OCI-LY7 (cell line): ENCODE measurements at regions not wholly inside any gene's neighbourhood (a gene's known extent, or its start where the extent isn't known, plus 50 kb on each side); places are given as distances from the start of the nearest gene placed in this dataset.

Source experiments
- EZH2phosphoT487 ChIP-seq: fragments of 200-600 bp; sonication (generic); IDR thresholded peaks from 2 replicates; pipeline ENCODE4 v1.6.1; 2018; ENCODE audit warnings: low read depth, borderline replicate concordance, mild to moderate bottlenecking, mixed run types, antibody characterized with exemption, low read length, moderate library complexity, mixed read lengths
- TF ChIP-seq, protein P1 (sequence below): fragments of 200-600 bp; sonication (generic); conservative IDR thresholded peaks from 2 replicates; pipeline ENCODE4 v1.5.1; 2014; ENCODE audit warnings: mild to moderate bottlenecking, antibody characterized with exemption, low read length, moderate library complexity, mixed read lengths

DNA sequence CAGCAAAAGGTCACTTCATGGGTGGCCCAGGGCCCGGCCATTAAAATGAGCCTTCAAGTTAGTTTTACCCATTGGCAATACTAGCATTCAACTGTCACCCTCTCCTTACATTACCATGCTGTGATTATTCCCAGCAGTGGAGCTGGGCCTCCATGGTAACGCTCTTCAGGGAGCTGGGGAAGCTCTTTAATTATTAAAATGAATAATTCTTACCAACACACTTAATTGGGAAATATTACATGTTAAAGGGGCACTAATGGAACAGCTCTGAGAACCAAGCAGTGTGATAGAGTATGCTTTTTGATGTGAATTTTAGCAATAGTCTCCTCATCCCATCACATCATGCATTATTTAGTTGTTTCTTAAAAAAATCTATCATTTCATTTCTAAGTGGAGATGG, 187.2 kb downstream of the CEMIP2 start:
- TF ChIP-seq, protein P1, sequence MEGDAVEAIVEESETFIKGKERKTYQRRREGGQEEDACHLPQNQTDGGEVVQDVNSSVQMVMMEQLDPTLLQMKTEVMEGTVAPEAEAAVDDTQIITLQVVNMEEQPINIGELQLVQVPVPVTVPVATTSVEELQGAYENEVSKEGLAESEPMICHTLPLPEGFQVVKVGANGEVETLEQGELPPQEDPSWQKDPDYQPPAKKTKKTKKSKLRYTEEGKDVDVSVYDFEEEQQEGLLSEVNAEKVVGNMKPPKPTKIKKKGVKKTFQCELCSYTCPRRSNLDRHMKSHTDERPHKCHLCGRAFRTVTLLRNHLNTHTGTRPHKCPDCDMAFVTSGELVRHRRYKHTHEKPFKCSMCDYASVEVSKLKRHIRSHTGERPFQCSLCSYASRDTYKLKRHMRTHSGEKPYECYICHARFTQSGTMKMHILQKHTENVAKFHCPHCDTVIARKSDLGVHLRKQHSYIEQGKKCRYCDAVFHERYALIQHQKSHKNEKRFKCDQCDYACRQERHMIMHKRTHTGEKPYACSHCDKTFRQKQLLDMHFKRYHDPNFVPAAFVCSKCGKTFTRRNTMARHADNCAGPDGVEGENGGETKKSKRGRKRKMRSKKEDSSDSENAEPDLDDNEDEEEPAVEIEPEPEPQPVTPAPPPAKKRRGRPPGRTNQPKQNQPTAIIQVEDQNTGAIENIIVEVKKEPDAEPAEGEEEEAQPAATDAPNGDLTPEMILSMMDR, result no peak
- no peak for TF ChIP-seq EZH2phosphoT487
